GM12873 (cell line): ENCODE measurements at regions not wholly inside any gene's neighbourhood (a gene's known extent, or its start where the extent isn't known, plus 50 kb on each side); places are given as distances from the start of the nearest gene placed in this dataset.

Experiments used
- TF ChIP-seq, protein P1 (sequence below): IDR thresholded peaks from 2 replicates; pipeline ENCODE4 v1.5.1; 2012; ENCODE audit warnings: low read depth, mild to moderate bottlenecking, moderate library complexity, low read length, control low read depth; ENCODE audit not compliant: insufficient read depth; ENCODE audit errors: missing control alignments

DNA sequence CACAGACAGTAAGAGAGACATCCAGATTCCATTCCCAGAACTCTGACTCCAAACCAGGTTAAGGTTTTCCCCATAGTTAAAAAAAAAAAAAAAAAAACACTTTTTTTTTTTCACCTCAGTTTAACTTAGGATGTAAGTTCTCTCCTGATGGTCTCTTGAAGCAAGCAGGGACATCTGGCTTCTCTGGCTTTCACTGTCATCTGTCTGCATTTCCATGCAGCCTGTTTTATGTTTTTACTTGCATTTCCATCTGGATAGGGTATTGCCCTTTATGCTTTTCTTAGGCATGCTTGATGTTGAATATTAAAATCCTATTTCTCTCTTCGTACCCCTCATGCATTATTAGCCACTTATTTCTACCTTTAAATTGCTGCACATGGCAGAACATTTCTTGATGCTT is 135.3 kb upstream of the WWC1 start:
- TF ChIP-seq, protein P1, sequence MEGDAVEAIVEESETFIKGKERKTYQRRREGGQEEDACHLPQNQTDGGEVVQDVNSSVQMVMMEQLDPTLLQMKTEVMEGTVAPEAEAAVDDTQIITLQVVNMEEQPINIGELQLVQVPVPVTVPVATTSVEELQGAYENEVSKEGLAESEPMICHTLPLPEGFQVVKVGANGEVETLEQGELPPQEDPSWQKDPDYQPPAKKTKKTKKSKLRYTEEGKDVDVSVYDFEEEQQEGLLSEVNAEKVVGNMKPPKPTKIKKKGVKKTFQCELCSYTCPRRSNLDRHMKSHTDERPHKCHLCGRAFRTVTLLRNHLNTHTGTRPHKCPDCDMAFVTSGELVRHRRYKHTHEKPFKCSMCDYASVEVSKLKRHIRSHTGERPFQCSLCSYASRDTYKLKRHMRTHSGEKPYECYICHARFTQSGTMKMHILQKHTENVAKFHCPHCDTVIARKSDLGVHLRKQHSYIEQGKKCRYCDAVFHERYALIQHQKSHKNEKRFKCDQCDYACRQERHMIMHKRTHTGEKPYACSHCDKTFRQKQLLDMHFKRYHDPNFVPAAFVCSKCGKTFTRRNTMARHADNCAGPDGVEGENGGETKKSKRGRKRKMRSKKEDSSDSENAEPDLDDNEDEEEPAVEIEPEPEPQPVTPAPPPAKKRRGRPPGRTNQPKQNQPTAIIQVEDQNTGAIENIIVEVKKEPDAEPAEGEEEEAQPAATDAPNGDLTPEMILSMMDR = no peak

DNA sequence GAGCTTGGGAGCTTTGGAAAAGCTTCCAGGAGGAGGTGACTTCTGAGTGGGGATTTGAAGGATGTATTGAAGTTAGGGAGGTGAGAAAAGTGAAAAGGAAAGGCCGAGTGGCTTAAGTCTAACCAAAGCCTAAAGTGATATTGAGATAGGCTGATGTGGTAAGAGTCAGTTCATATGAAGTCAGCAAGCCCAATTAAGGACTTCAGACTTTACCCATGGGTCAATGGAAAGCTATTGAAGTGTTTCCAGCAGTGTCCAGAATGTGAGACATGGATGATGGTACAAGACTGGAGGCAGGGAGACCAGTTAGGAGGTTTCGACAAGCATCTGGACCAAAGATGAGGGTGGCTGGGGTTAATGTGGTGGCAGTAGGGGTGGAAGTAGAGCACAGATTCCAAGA is 134.3 kb upstream of the WWC1 start:
- TF ChIP-seq, protein P1 = no peak

DNA sequence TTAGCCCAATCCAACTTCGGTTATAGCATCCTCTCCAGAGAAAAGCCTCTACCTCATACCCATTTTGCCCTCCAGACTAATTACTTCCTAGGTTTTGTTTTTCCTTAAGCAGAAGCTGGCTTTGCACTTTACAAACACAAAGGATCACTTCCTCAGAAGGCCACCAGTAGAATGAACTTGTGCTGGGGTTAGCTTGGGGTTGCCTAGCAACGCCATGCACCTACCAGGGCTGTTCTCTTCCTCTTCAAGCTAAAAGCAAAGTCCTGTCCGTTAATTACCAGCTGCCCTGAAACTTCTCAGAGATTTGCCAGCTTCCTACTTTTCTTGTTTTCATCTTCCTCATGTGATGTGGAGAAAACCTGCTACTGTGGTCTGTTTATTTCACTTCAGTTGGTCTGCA is 132.0 kb upstream of the WWC1 start:
- TF ChIP-seq, protein P1 = no peak

DNA sequence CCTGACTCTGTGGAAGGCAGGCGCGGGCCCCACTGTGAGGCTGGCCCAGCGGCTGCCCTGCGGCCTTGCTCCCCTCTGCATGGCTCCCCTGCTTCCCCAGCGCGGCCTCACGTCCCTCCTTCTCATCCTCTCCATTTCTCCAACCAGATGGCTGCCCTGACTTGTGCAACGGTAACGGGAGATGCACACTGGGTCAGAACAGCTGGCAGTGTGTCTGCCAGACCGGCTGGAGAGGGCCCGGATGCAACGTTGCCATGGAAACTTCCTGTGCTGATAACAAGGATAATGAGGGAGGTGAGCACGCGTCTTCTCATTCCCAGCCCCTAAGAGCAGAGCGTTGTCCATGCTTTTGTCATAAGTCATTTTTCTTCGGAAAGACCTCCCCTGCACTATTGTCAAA is 129.0 kb upstream of the WWC1 start:
- TF ChIP-seq, protein P1 = no peak

DNA sequence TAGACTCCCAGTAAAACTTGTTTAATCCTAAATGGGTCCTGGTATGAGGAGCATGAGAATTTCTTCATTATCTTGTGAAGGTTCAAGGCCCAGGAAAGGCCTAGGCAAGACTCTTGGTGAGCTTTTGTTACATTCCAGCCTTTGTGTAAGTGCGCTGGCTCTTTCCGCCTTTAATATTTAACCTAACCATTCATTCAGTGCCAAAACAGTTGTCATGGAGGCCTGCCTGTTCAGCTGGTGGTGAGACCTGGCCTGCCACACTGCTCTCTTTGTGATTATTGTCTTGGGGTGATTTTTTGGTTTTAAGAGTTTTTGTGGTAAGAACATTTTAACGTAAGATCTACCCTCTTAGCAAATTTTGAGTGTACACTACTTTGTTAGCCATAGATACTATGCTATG is 127.5 kb upstream of the WWC1 start:
- TF ChIP-seq, protein P1 = no peak

DNA sequence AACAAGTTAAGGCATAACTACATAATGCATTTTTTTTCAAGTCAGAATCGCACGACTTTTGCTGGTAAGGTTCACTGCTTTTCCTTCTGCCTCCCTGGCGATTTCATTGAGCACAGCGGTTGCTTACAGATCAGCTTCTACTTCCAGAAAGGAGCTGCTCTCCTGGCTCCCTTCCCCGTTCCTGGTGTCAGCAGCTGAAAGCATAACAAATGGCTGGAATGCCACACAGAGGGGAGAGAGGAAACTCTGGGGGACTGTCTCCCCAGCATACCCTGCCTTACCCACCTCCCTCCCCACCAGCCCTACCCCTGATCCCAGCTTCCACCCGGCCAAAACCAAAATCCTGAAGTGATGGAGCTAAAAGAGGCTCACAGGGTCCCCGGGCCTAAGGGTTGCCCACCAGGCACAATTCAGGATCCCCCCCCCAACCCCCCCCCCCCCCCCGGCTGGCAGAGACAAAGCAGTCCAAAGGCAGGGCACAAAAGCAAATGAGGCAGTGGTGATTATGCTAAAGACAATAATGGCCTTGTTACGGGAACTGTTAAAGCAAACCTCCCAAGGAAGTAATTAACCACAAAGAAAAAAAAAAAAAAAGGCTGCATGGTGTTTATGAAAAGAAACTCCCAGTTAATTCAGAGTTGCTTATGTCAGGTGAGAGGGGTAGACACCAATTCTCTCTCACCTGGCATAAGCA is 126.1 kb upstream of the WWC1 start:
- TF ChIP-seq, protein P1 = no peak

DNA sequence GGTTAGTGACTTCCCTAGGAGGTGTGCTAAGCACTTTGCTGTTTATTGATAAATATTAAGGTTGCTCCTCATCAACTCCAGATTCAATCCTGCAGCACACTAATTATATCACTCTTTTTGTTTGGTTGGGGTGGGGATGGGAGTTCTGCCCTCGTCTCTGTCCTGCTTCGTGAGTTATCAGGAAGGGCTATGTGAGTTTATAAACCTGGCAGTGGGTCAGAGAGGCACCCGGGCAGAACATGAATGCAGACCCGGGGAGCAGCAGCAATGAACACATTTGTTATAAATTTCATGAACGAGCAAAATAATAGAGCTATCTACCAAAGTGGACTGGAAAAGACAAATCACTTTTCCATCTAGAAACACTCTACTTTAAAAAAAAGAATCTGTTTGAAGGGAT is 125.5 kb upstream of the WWC1 start:
- TF ChIP-seq, protein P1 = no peak
